ENCODE measurements at regions not wholly inside any gene's neighbourhood (a gene's known extent, or its start where the extent isn't known, plus 50 kb on each side); places are given as distances from the start of the nearest gene placed in this dataset.
A peak's percentile ranks its signal among the peaks of the same experiment; 100 is the strongest.
"Not testable (repeated sequence)": the region's sequence is repeated elsewhere in the genome, so short reads cannot be mapped to it uniquely, and the experiment has no call there.

GRCh38 chr2:230636684-230637271, 75.9 kb upstream of the CAB39 start:
- Histone ChIP-seq H4K20me1 (ENCODE audit: insufficient read depth, low read length) (no peaks in the 10 kb centered on the region), H3K79me2 (ENCODE audit: insufficient read depth, low read depth, low read length) (no peaks in the 10 kb centered on the region), H3K9me2 (ENCODE audit: insufficient read depth, low read length) (no peaks in the 10 kb centered on the region), H3K4me3 (ENCODE audit: low read depth, low read length, poor library complexity, severe bottlenecking) (no peak overlapping the region), H3K4me2 (ENCODE audit: low read length) (peak overlapping the region; percentile 33), H2AFZ (ENCODE audit: low read length) (no peak overlapping the region), H3K36me3 (ENCODE audit: insufficient read depth, low read length) (no peaks in the 10 kb centered on the region), H3K9me3 (ENCODE audit: low read length) (no peaks in the 10 kb centered on the region), H3K4me1 (ENCODE audit: insufficient read depth, low read length, poor library complexity, severe bottlenecking) (peaks cover 9% of the 10 kb centered on the region), H3K27ac (ENCODE audit: low read depth, low read length, poor library complexity, severe bottlenecking) (no peak overlapping the region)
- CTCF ChIA-PET (ENCODE audit: unreplicated experiment), result no interaction called here
- POLR2A ChIA-PET, result interaction anchor here (0.6 to 1.0 kb wide), 3 partner anchors 12 to 288 kb away, joined by 3 to 4 read pairs (median 3); no protein-coding TSS in a partner anchor
- DNase-seq (ENCODE audit: low spot score), result no peak
- no TSS peak for BruUV-seq (replicated peaks)
- TF ChIP-seq, protein P1, sequence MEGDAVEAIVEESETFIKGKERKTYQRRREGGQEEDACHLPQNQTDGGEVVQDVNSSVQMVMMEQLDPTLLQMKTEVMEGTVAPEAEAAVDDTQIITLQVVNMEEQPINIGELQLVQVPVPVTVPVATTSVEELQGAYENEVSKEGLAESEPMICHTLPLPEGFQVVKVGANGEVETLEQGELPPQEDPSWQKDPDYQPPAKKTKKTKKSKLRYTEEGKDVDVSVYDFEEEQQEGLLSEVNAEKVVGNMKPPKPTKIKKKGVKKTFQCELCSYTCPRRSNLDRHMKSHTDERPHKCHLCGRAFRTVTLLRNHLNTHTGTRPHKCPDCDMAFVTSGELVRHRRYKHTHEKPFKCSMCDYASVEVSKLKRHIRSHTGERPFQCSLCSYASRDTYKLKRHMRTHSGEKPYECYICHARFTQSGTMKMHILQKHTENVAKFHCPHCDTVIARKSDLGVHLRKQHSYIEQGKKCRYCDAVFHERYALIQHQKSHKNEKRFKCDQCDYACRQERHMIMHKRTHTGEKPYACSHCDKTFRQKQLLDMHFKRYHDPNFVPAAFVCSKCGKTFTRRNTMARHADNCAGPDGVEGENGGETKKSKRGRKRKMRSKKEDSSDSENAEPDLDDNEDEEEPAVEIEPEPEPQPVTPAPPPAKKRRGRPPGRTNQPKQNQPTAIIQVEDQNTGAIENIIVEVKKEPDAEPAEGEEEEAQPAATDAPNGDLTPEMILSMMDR (conservative IDR thresholded peaks at IDR 0.05; ENCODE audit: low read length), result no peak
- TF ChIP-seq EZH2phosphoT487 (IDR thresholded peaks at IDR 0.05; ENCODE audit: borderline replicate concordance, low read depth, low read length), result no peak
- intact Hi-C loops (cut with micrococcal nuclease; ENCODE audit: unreplicated experiment), result no loop called here

DNA sequence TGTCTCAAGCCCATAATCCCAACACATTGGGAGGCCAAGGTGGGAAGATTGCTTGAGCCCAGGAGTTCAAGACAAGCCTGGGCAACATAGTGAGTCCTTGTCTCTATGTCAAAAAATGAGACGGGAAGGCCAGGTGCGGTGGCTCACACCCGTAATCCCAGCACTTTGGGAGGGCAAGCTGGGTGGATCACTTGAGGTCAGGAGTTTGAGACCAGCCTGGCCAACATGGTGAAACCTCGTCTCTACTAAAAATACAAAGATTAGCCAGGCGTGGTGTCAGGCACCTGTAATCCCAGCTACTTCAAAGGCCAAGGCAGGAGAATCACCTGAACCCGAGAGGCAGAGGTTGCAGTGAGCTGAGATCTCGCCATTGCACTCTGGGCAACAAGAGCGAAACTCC, 75.2 kb upstream of the CAB39 start:
- intact Hi-C loops (cut with micrococcal nuclease; ENCODE audit: unreplicated experiment); H3K9me3 ChIP-seq (ENCODE audit: low read length); H3K4me1 ChIP-seq (ENCODE audit: insufficient read depth, low read length, poor library complexity, severe bottlenecking); DNase-seq (ENCODE audit: low spot score); H3K4me2 ChIP-seq (ENCODE audit: low read length); H4K20me1 ChIP-seq (ENCODE audit: insufficient read depth, low read length); H3K4me3 ChIP-seq (ENCODE audit: low read depth, low read length, poor library complexity, severe bottlenecking); H2AFZ ChIP-seq (ENCODE audit: low read length); CTCF ChIA-PET (ENCODE audit: unreplicated experiment); H3K36me3 ChIP-seq (ENCODE audit: insufficient read depth, low read length); H3K27ac ChIP-seq (ENCODE audit: low read depth, low read length, poor library complexity, severe bottlenecking); H3K9me2 ChIP-seq (ENCODE audit: insufficient read depth, low read length); BruUV-seq (replicated peaks); H3K79me2 ChIP-seq (ENCODE audit: insufficient read depth, low read depth, low read length): not testable (repeated sequence)
- POLR2A ChIA-PET, result interaction anchor here (0.6 to 0.7 kb wide), 4 partner anchors 154 to 289 kb away, joined by 3 to 7 read pairs (median 4); no protein-coding TSS in a partner anchor

- Histone ChIP-seq H3K4me1 (ENCODE audit: insufficient read depth, low read length, poor library complexity, severe bottlenecking) (peaks cover 17% of the 10 kb centered on the region), H3K9me2 (ENCODE audit: insufficient read depth, low read length) (no peaks in the 10 kb centered on the region), H4K20me1 (ENCODE audit: insufficient read depth, low read length) (no peaks in the 10 kb centered on the region), H3K9me3 (ENCODE audit: low read length) (no peaks in the 10 kb centered on the region), H3K4me2 (ENCODE audit: low read length) (no peak overlapping the region), H3K36me3 (ENCODE audit: insufficient read depth, low read length) (no peaks in the 10 kb centered on the region), H2AFZ (ENCODE audit: low read length) (peak overlapping the region; percentile 16; the same call in 1 of the 2 replicates), H3K4me3 (ENCODE audit: low read depth, low read length, poor library complexity, severe bottlenecking) (no peak overlapping the region), H3K27ac (ENCODE audit: low read depth, low read length, poor library complexity, severe bottlenecking) (no peak overlapping the region), H3K79me2 (ENCODE audit: insufficient read depth, low read depth, low read length) (no peaks in the 10 kb centered on the region)
- CTCF ChIA-PET (ENCODE audit: unreplicated experiment), result no interaction called here
- BruUV-seq (replicated peaks), result no TSS peak
- DNase-seq (ENCODE audit: low spot score), result no peak
- TF ChIP-seq EZH2phosphoT487 (IDR thresholded peaks at IDR 0.05; ENCODE audit: borderline replicate concordance, low read depth, low read length), result no peak
- TF ChIP-seq, protein P1 (conservative IDR thresholded peaks at IDR 0.05; ENCODE audit: low read length), result no peak
- POLR2A ChIA-PET, result interaction anchor here (0.7 to 1.3 kb wide), 7 partner anchors 8 to 134 kb away, joined by 3 to 7 read pairs (median 3); no protein-coding TSS in a partner anchor
- intact Hi-C loops (cut with micrococcal nuclease; ENCODE audit: unreplicated experiment), result no loop called here
Measured at GRCh38 chr2:230640540-230641011, 72.1 kb upstream of the CAB39 start.
